Central memory CD8-positive, alpha-beta T cell (primary cell): ENCODE measurements at regions not wholly inside any gene's neighbourhood (a gene's known extent, or its start where the extent isn't known, plus 50 kb on each side); places are given as distances from the start of the nearest gene placed in this dataset.

ENCODE experiments used
- ATAC-seq: fragments of 150-1000 bp; cut with Tn5 transposase; replicated peaks from 2 replicates; pipeline ENCODE4 v1.10.0; 2022; ENCODE audit warnings: mild to moderate bottlenecking, moderate FRiP score, moderate number of reproducible peaks; ENCODE audit not compliant: poor library complexity, severe bottlenecking; ENCODE audit errors: extremely low read depth
- DNase-seq, 2 donors: peaks; one replicate each; pipeline ENCODE4 v3.0.0; 2021; ENCODE audit warnings: low spot score in 2 of 2
- H3K27ac Mint-ChIP-seq: one replicate; pipeline ENCODE4 v1.8.0; 2022; ENCODE audit warnings: low read depth, mild to moderate bottlenecking, moderate library complexity, mixed read lengths
- H3K27me3 Mint-ChIP-seq: one replicate; pipeline ENCODE4 v1.8.0; 2022; ENCODE audit warnings: mixed read lengths
- H3K36me3 Mint-ChIP-seq: one replicate; pipeline ENCODE4 v1.8.0; 2022; ENCODE audit warnings: mild to moderate bottlenecking, moderate library complexity, mixed read lengths; ENCODE audit not compliant: insufficient read depth
- H3K4me1 Mint-ChIP-seq: one replicate; pipeline ENCODE4 v1.8.0; 2022; ENCODE audit warnings: mixed read lengths
- H3K4me3 Mint-ChIP-seq: one replicate; pipeline ENCODE4 v1.8.0; 2022; ENCODE audit warnings: mild to moderate bottlenecking, moderate library complexity, mixed read lengths
- H3K9me3 Mint-ChIP-seq: one replicate; pipeline ENCODE4 v1.8.0; 2022; ENCODE audit warnings: mixed read lengths

GRCh38 chr6:77353129-77353528, 110.2 kb downstream of the HTR1B start:
- DNase-seq, result no peak
- no peaks in the 10 kb centered on the region for H3K4me1 Mint-ChIP-seq
- no peaks in the 10 kb centered on the region for H3K36me3 Mint-ChIP-seq
- peaks cover 5% of the 10 kb centered on the region for H3K9me3 Mint-ChIP-seq
- ATAC-seq, result no peak
- H3K27ac Mint-ChIP-seq, result no peak overlapping the region
- no peaks in the 10 kb centered on the region for H3K27me3 Mint-ChIP-seq
- H3K4me3 Mint-ChIP-seq, result no peak overlapping the region

- DNase-seq (no peak), ATAC-seq (no peak)
- Mint-ChIP-seq H3K4me1 (no peaks in the 10 kb centered on the region), H3K4me3 (no peak overlapping the region), H3K27ac (no peak overlapping the region), H3K27me3 (no peaks in the 10 kb centered on the region), H3K36me3 (no peaks in the 10 kb centered on the region), H3K9me3 (peaks cover 16% of the 10 kb centered on the region)
Observed at GRCh38 chr6:77341058-77341986, 122.0 kb downstream of the HTR1B start.

GRCh38 chr6:77340331-77340730, 123.0 kb downstream of the HTR1B start:
- Mint-ChIP-seq H3K36me3 (no peaks in the 10 kb centered on the region), H3K4me1 (no peaks in the 10 kb centered on the region), H3K4me3 (no peak overlapping the region), H3K9me3 (peaks cover 21% of the 10 kb centered on the region), H3K27me3 (no peaks in the 10 kb centered on the region), H3K27ac (no peak overlapping the region)
- DNase-seq (no peak), ATAC-seq (no peak)

- no peaks in the 10 kb centered on the region for H3K27me3 Mint-ChIP-seq
- H3K36me3 Mint-ChIP-seq, result no peaks in the 10 kb centered on the region
- no peak overlapping the region for H3K27ac Mint-ChIP-seq
- H3K9me3 Mint-ChIP-seq, result peaks cover 21% of the 10 kb centered on the region
- no peak overlapping the region for H3K4me3 Mint-ChIP-seq
- ATAC-seq (no peak), DNase-seq (no peak)
- no peaks in the 10 kb centered on the region for H3K4me1 Mint-ChIP-seq
Observed at GRCh38 chr6:77339926-77340325, 123.4 kb downstream of the HTR1B start.

- ATAC-seq (no peak), DNase-seq (no peak)
- H3K4me1 Mint-ChIP-seq, result no peaks in the 10 kb centered on the region
- H3K4me3 Mint-ChIP-seq, result no peak overlapping the region
- peaks cover 21% of the 10 kb centered on the region for H3K9me3 Mint-ChIP-seq
- no peak overlapping the region for H3K27ac Mint-ChIP-seq
- H3K36me3 Mint-ChIP-seq, result no peaks in the 10 kb centered on the region
- H3K27me3 Mint-ChIP-seq, result no peaks in the 10 kb centered on the region
Observed at GRCh38 chr6:77337392-77337791, 125.9 kb downstream of the HTR1B start.

- DNase-seq (no peak), ATAC-seq (no peak)
- H3K27ac Mint-ChIP-seq, result no peak overlapping the region
- H3K27me3 Mint-ChIP-seq, result no peaks in the 10 kb centered on the region
- H3K36me3 Mint-ChIP-seq, result no peaks in the 10 kb centered on the region
- no peaks in the 10 kb centered on the region for H3K4me1 Mint-ChIP-seq
- peaks cover 11% of the 10 kb centered on the region for H3K9me3 Mint-ChIP-seq
- H3K4me3 Mint-ChIP-seq, result no peak overlapping the region
Observed at GRCh38 chr6:77334093-77334492, 129.2 kb downstream of the HTR1B start.

GRCh38 chr6:77332915-77333623, 130.2 kb downstream of the HTR1B start:
- H3K4me1 Mint-ChIP-seq, result no peaks in the 10 kb centered on the region
- ATAC-seq, result no peak
- peaks cover 9% of the 10 kb centered on the region for H3K9me3 Mint-ChIP-seq
- H3K36me3 Mint-ChIP-seq, result no peaks in the 10 kb centered on the region
- DNase-seq, result no peak
- H3K27ac Mint-ChIP-seq, result no peak overlapping the region
- H3K27me3 Mint-ChIP-seq, result no peaks in the 10 kb centered on the region
- H3K4me3 Mint-ChIP-seq, result no peak overlapping the region

GRCh38 chr6:77326711-77327110, 136.6 kb downstream of the HTR1B start:
- ATAC-seq (no peak), DNase-seq (no peak)
- no peak overlapping the region for H3K27ac Mint-ChIP-seq
- H3K4me3 Mint-ChIP-seq, result no peak overlapping the region
- no peaks in the 10 kb centered on the region for H3K36me3 Mint-ChIP-seq
- H3K27me3 Mint-ChIP-seq, result no peaks in the 10 kb centered on the region
- H3K4me1 Mint-ChIP-seq, result no peaks in the 10 kb centered on the region
- H3K9me3 Mint-ChIP-seq, result peaks cover 32% of the 10 kb centered on the region

- H3K27me3 Mint-ChIP-seq, result no peaks in the 10 kb centered on the region
- no peak for DNase-seq
- H3K9me3 Mint-ChIP-seq, result peaks cover 32% of the 10 kb centered on the region
- no peak overlapping the region for H3K4me3 Mint-ChIP-seq
- H3K4me1 Mint-ChIP-seq, result no peaks in the 10 kb centered on the region
- no peak overlapping the region for H3K27ac Mint-ChIP-seq
- no peak for ATAC-seq
- H3K36me3 Mint-ChIP-seq, result no peaks in the 10 kb centered on the region
Observed at GRCh38 chr6:77326029-77326428, 137.3 kb downstream of the HTR1B start.

- Mint-ChIP-seq H3K4me1 (no peaks in the 10 kb centered on the region), H3K4me3 (no peak overlapping the region), H3K27me3 (no peaks in the 10 kb centered on the region), H3K9me3 (peaks cover 32% of the 10 kb centered on the region), H3K27ac (no peak overlapping the region), H3K36me3 (no peaks in the 10 kb centered on the region)
- DNase-seq, result no peak
- ATAC-seq, result no peak
Observed at GRCh38 chr6:77324866-77325265, 138.4 kb downstream of the HTR1B start.

GRCh38 chr6:77322604-77323003, 140.7 kb downstream of the HTR1B start:
- Mint-ChIP-seq H3K27ac (no peak overlapping the region), H3K4me1 (no peaks in the 10 kb centered on the region), H3K36me3 (no peaks in the 10 kb centered on the region), H3K9me3 (peaks cover 32% of the 10 kb centered on the region), H3K27me3 (no peaks in the 10 kb centered on the region), H3K4me3 (no peak overlapping the region)
- ATAC-seq (no peak), DNase-seq (no peak)

- Mint-ChIP-seq H3K4me1 (no peaks in the 10 kb centered on the region), H3K27me3 (no peaks in the 10 kb centered on the region), H3K9me3 (peaks cover 10% of the 10 kb centered on the region), H3K36me3 (no peaks in the 10 kb centered on the region), H3K4me3 (no peak overlapping the region), H3K27ac (no peak overlapping the region)
- no peak for ATAC-seq
- DNase-seq, result no peak
Observed at GRCh38 chr6:77318256-77318655, 145.0 kb downstream of the HTR1B start.

- DNase-seq, result no peak
- Mint-ChIP-seq H3K9me3 (peaks cover 8% of the 10 kb centered on the region), H3K27me3 (no peaks in the 10 kb centered on the region), H3K4me1 (no peaks in the 10 kb centered on the region), H3K27ac (no peak overlapping the region), H3K36me3 (no peaks in the 10 kb centered on the region), H3K4me3 (no peak overlapping the region)
- no peak for ATAC-seq
Observed at GRCh38 chr6:77313595-77313994, 149.7 kb downstream of the HTR1B start.
